Fibroblast of pulmonary artery (primary cell): ENCODE measurements at regions not wholly inside any gene's neighbourhood (a gene's known extent, or its start where the extent isn't known, plus 50 kb on each side); places are given as distances from the start of the nearest gene placed in this dataset.
"Not testable (repeated sequence)": the region's sequence is repeated elsewhere in the genome, so short reads cannot be mapped to it uniquely, and the experiment has no call there.

Source experiments
- DNase-seq: peaks from one replicate; pipeline ENCODE4 v3.0.0-alpha.2; 2010; ENCODE audit warnings: low read depth
- H3K4me3 ChIP-seq: replicated peaks from 2 replicates; pipeline ENCODE4 v1.5.1; 2011; ENCODE audit warnings: low read depth, mild to moderate bottlenecking, control low read depth, low read length, moderate library complexity

DNA sequence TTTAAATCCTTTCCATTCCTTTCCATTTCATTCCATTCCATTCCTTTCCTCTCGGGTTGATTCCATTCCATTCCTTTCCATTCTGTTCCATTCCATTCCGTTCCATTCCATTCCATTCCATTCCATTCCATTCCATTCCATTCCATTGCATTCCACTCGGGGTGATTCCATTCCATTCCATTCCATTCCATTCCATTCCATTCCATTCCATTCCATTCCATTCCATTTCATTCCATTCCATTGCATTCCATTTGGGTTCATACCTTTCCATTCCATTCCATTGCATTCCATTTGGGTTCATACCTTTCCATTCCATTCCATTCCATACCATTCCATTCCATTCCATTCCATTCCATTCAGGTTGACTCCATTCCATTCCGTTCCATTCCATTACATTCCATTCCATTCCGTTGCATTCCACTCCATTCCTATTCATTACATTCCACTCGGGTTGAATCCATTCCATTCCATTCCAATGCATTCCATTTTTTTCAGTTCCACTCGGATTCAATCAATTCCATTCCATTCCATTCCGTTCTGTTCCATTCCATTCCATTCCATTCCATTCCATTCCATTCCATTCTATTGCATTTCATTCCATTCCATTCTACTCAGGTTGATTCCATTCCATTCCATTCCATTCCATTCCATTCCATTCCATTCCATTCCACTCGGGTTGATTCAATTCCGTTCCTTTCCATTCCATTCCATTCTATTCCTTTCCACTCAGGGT, 164.4 kb downstream of the CWH43 start:
- DNase-seq, H3K4me3 ChIP-seq: not testable (repeated sequence)

DNA sequence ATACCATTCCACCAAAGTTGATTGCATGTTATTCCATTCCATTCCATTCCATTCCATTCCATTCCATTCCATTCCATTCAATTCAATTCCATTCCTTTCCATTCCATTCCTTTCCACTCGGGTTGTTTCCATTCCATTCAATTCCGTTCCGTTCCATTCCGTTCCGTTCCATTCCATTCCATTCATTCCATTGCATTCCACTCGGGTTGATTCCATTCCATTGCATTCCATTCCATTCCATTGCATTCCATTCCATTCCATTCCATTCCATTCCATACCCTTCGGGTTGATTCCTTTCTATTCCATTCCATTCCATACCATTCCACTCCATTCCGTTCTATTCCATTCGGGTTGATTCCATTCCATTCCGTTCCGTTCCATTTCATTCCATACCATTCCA, 166.9 kb downstream of the CWH43 start:
- H3K4me3 ChIP-seq, DNase-seq: not testable (repeated sequence)

DNA sequence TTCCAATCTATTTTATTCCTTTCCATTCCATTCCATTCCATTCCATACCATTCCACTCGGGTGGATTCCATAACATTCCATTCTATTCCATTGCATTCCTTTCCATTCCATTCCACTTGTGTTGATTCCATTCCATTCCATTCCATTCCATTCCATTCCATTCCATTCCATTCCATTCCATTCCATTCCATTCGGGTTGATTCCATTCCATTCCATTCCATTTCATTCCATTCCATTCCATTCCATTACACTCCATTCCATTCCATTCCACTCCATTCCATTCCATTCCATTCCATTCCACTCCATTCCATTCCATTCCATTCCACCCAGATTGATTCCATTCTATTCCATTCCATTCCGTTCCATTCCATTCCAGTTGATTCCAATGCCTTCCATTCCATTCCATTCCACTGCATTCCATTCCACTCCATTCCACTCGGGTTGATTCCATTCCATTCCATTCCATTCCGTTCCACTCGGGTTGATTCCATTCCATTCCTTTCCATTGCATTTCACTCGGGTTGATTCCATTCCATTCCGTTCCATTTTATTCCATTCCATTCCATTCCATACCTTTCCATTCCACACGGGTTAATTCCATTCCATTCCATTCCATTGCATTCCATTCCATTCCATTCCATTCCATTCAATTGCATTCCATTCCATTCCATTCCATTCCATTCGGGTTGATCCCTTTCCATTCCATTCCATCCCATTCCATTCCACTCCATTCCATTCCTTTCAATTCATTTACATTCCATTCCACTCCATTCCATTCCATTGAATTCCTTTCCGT, 168.4 kb downstream of the CWH43 start:
- DNase-seq, H3K4me3 ChIP-seq: not testable (repeated sequence)

DNA sequence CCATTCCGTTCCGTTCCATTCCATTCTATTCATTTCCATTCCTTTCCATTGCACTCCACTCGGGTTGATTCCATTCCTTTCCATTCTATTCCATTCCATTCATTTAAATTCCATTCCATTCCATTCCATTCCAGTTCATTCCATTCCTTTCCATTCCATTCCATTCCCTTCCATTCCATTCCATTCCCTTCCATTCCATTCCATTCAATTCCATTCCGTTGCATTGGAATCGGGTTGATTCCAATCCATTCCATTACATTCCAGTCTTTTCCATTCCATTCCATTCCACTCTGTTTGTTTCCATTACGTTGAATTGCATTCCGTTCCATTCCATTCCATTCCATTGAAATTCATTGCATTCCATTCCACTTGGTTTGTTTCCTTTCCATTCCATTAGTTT, 169.2 kb downstream of the CWH43 start:
- not testable (repeated sequence) for H3K4me3 ChIP-seq, DNase-seq

DNA sequence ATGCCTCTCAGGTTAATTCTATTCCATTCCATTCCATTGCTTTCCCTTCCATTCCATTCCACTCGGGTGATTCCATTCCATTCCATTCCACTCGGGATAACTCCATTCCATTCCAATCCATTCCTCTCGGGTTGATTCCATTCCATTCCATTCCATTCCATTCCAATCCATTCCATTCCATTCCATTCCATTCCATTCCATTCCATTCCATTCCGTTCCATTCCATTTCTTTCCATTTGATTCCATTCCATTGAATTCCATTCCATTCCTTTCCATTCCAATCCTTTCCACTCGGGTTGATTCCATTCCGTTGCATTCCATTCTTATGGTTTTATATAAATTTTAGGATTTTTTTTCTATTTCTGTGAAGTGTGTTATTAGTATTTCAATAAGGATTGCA, 170.2 kb downstream of the CWH43 start:
- not testable (repeated sequence) for DNase-seq

DNA sequence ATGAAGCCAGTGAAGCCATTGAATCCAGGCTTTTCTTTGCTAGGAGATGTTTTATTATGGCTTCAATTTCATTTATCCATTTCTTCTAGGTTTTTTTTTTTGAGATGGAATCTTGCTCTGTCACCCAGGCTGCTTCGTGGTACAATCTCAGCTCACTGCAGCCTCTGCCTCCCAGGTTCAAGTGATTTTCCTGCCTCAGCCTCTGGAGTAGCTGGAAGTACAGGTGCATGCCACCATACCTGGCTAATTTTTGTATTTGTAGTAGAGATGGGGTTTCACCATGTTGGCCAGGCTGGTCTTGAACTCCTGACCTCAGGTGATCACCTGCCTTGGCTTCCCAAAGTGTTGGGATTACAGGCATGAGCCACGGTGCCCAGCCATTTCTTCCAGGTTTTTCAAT, 171.6 kb downstream of the CWH43 start:
- H3K4me3 ChIP-seq, DNase-seq: not testable (repeated sequence)

More for the DNA sequence above, 170.2 kb downstream of the CWH43 start:
- H3K4me3 ChIP-seq: not testable (repeated sequence)

DNA sequence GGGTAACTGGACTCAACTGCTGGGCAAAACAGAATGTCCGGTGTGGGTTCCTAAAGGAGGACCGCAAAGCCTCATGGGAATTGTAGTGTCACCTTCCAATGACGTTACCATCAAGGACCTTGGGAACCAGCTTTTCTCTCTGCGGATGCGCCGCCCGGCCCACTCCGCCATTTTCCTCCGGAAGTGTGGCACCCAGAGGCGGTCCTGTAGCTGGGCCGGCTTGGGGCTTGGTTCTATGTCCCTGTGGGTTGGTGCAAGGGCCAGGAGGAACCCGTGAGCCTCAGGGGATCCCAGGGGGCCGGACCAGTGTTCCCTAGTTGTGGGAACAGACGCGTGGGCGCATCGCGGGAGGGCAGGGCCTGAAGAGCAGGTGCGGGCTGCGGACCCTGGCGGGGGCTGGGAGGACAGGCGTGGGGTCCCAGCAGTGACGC, 175.1 kb downstream of the CWH43 start:
- not testable (repeated sequence) for DNase-seq, H3K4me3 ChIP-seq

DNA sequence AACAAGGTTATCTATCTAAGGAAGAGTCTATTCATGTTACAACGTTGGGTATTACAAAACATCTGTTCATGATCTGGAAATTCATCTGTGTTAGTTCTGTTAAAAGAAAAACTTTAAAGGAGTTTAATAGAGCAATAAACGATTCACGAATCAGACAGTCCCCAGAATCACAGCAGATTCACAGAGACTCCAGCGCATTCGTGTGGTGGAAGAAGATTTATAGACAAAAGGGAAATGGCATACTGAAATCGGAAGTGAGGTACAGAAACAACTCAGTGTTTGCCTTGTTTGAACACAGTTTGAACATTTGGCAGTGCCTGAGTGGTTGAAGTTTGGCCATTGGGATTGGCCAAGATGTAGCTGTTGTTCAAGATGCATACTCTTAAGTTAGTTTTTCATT, 178.8 kb downstream of the CWH43 start:
- not testable (repeated sequence) for H3K4me3 ChIP-seq, DNase-seq

DNA sequence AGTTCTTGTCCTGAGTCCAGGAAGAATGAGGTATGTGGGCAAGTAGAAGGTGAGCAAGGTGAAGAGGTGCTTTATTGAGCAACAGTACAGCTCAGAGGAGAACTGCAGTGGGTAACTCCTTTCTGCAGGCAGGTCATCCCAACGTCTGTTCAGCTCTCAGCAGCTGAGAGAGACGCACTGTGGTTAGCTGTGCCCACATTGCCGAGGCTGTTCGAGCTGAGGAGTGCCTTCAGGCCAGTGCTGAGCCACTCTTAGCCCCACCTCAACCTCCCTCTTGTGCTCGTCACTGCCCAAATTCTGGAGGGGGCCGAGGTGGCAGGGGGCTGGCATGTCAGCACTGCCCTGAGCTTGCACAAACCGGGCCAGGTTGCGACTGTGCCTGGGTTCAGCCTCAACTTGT, 191.8 kb downstream of the CWH43 start:
- DNase-seq, H3K4me3 ChIP-seq: not testable (repeated sequence)

DNA sequence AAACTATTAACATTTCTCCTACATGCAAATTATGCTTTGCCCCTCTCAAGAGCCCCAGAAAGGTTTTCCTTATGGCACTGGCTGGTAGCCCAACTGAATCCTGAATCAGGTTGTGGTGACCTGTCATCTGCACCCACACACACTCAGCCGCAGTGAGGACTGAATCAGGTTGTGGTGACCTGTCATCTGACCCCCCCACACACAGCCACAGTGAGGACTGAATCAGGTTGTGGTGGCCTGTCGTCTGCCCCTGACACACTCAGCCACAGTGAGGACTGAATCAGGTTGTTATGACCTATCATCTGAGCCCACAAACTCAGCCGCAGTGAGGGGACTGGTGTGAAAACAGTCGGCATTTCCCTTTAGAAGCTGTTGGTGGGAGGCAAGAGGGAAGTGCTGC, 195.0 kb downstream of the CWH43 start:
- not testable (repeated sequence) for H3K4me3 ChIP-seq, DNase-seq

DNA sequence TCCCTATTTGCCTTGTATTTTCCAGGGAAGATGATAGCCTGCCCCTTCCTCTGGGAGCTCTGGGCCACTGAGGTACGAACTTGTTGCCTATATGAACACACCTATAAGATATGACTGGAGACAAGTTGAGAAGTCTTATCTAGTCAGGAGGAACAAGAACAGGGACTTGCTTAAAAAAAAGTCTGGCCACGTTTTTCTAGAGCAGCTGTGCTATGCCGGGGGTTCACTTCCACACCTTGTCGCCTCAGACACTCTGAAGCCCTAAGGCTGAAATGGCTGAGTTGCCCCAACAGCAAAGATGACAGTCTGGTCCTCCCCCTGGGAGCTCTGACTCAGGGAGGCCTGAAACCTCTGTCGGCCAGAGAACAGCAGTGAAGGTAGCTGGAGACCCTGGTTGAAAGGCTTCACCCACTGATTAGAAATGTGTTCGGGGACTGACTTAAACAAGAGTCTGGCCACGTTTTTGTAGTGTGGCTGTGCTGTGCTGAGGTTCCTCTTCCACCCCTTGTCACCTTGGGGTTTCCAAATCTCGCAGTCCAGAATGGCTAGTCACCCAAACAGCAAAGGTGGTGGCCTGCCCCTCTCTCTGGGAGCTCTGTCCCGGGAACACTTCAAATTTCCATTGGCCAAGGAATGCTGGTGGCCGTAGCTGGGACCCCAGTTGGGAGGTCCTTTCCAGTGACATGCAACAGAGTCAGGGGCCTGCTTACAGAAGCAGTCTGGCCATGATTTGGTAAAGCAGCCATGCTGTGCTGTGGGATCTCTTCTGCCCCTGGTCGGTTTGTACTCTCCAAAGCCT, 225.5 kb downstream of the CWH43 start:
- H3K4me3 ChIP-seq, DNase-seq: not testable (repeated sequence)

DNA sequence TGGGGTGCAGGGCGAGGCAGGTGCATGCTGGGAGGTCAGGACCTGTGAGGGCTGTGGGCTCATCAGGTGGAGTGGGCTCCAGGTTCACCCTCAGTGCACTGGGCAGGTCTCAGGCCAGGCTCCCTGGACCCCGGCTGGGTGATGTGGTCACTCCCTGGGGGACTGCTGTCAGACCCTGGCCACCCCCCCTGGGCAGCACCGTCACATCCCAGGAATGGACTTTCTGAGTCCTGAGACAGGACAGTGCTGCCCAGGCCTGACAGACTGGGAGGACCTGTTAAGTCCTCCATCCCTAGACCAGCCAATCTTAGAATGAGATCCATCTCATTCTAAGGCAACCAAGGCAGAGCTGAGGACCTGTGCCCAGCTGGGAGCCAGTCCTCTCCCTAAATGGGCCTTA, 227.2 kb downstream of the CWH43 start:
- not testable (repeated sequence) for DNase-seq

DNA sequence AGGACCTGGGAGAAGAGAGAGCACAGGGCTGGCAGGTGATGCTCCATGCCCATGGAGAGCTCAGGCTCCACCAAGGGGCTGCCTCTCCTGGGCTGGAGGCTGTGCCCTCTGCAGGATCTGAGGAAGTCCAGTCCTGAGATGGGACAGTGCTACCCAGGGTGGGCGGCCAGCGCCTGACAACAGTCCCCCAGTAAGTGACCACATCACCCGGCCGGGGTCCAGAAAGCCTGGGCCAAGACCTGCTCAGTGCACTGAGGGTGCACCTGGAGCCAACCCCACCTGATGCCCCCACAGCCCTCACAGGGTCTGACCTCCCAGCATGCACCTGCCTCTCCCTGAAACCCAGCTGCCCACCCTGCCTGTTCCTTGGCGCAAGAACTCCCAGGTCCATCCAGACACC, 227.7 kb downstream of the CWH43 start:
- DNase-seq, H3K4me3 ChIP-seq: not testable (repeated sequence)

More for the DNA sequence above, 227.2 kb downstream of the CWH43 start:
- not testable (repeated sequence) for H3K4me3 ChIP-seq

DNA sequence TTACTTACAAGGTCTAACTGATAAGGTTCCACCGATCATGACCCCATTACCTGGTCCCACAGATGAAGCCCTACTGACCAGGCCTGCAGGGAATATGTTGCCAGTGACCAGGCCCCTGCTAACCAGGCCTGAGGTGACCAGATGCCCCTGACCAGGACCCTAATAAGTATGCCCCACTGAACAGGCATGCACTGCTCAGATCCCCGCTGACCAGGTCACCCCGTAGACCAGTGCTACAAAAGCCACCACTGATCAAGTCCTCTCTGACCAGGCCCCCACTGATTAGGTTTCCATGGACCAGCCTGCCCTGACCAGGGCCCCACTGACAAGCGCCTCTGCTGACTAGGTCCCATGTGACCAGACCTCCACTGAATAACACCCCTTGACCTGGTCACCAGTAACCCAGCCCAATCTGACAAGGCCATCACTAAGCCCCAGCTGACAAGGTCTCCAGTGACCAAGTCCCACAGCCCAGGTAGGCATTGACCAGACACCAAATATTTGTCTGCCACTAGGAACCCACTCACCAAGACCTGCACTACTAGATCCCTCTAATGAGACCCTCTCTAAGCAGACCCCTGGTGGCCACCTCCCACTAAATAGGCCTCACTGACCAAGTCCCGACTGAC, 228.5 kb downstream of the CWH43 start:
- not testable (repeated sequence) for DNase-seq

DNA sequence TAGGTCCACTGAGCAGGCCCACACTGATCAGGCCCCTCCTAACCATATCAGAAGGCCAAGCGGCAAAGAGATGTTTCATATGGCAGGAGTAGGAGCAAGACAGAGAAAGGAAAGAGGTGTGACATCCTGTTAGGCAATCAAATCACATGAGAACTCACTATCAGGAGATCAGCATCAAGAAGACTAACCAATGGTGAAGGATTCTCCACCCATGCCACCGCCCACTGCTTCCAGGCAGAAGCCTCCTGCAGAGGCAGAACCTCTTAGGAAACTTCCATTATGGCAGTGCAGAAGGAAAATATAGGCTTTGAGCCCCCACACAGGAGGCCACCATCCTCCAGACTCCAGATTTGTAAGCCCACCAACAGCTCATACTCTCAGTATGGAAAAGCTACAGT, 229.0 kb downstream of the CWH43 start:
- DNase-seq, H3K4me3 ChIP-seq: not testable (repeated sequence)

More for the DNA sequence above, 228.5 kb downstream of the CWH43 start:
- H3K4me3 ChIP-seq: not testable (repeated sequence)

DNA sequence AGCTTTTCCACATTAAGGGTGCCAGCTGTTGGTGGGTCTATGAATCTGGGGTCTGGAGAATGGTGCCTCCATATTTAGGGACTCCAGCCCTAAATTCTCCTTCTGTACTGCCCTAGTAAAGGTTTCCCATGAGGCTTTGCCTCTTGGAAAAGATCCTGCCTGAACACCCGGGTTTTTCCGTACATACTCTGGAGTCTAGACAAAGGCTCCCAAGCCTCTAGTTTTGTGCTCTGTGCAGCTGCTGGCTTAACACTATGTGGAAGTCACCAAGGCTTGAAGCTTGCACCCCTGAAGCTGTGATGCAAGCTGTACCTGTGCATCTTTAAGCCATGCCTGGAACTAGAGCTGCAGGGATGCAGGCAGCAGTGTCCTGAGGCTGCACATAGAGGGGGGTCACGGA, 230.5 kb downstream of the CWH43 start:
- H3K4me3 ChIP-seq, DNase-seq: not testable (repeated sequence)
